GM19239 (cell line): ENCODE measurements at regions not wholly inside any gene's neighbourhood (a gene's known extent, or its start where the extent isn't known, plus 50 kb on each side); places are given as distances from the start of the nearest gene placed in this dataset.
"Not testable (repeated sequence)": the region's sequence is repeated elsewhere in the genome, so short reads cannot be mapped to it uniquely, and the experiment has no call there.

Experiments used
- DNase-seq: peaks from one replicate; pipeline ENCODE4 v3.0.0; 2011; ENCODE audit warnings: low spot score; ENCODE audit not compliant: insufficient read length
- FAIRE-seq: peaks from 2 replicates; lab custom pipeline; 2011; peaks lifted over from hg19 to GRCh38; lab: Jason Lieb, UNC

GRCh38 chr22:49699476-49699875, 128.2 kb downstream of the BRD1 start:
- DNase-seq (no peak), FAIRE-seq (no peak)

GRCh38 chr22:49698616-49699015, 129.1 kb downstream of the BRD1 start:
- FAIRE-seq, DNase-seq: not testable (repeated sequence)

- FAIRE-seq: no peak
- DNase-seq: no peak
Observed at GRCh38 chr22:49697047-49697446, 130.6 kb downstream of the BRD1 start.

- DNase-seq (no peak), FAIRE-seq (no peak)
Observed at GRCh38 chr22:49694462-49695260, 133.0 kb downstream of the BRD1 start.

GRCh38 chr22:49693848-49694247, 133.8 kb downstream of the BRD1 start:
- DNase-seq: no peak
- no peak for FAIRE-seq

- DNase-seq (no peak), FAIRE-seq (no peak)
Observed at GRCh38 chr22:49693416-49693815, 134.3 kb downstream of the BRD1 start.

GRCh38 chr22:49692499-49693225, 135.0 kb downstream of the BRD1 start:
- DNase-seq (no peak), FAIRE-seq (no peak)

GRCh38 chr22:49691256-49691655, 136.4 kb downstream of the BRD1 start:
- FAIRE-seq: no peak
- DNase-seq: no peak

GRCh38 chr22:49690454-49690853, 137.2 kb downstream of the BRD1 start:
- DNase-seq (no peak), FAIRE-seq (no peak)

- no peak for FAIRE-seq
- DNase-seq: no peak
Observed at GRCh38 chr22:49689858-49690257, 137.8 kb downstream of the BRD1 start.

GRCh38 chr22:49689255-49689770, 138.4 kb downstream of the BRD1 start:
- FAIRE-seq (no peak), DNase-seq (no peak)

GRCh38 chr22:49688516-49689254, 139.0 kb downstream of the BRD1 start:
- no peak for DNase-seq

GRCh38 chr22:49687786-49688515, 139.7 kb downstream of the BRD1 start:
- FAIRE-seq (no peak), DNase-seq (no peak)

More at GRCh38 chr22:49688516-49689254, 139.0 kb downstream of the BRD1 start:
- FAIRE-seq: no peak

- no peak for FAIRE-seq
- no peak for DNase-seq
Observed at GRCh38 chr22:49687333-49687732, 140.3 kb downstream of the BRD1 start.

- DNase-seq (no peak), FAIRE-seq (no peak)
Observed at GRCh38 chr22:49686495-49687219, 141.0 kb downstream of the BRD1 start.

- DNase-seq (no peak), FAIRE-seq (no peak)
Observed at GRCh38 chr22:49685686-49686085, 142.0 kb downstream of the BRD1 start.

GRCh38 chr22:49685116-49685515, 142.6 kb downstream of the BRD1 start:
- no peak for FAIRE-seq

GRCh38 chr22:49683032-49683431, 144.6 kb downstream of the BRD1 start:
- DNase-seq (no peak), FAIRE-seq (no peak)

More at GRCh38 chr22:49685116-49685515, 142.6 kb downstream of the BRD1 start:
- no peak for DNase-seq

- not testable (repeated sequence) for FAIRE-seq, DNase-seq
Observed at GRCh38 chr22:49680819-49681218, 146.9 kb downstream of the BRD1 start.
